GM23338 (cell line): ENCODE measurements at regions not wholly inside any gene's neighbourhood (a gene's known extent, or its start where the extent isn't known, plus 50 kb on each side); places are given as distances from the start of the nearest gene placed in this dataset.

Experiments used
- ATAC-seq: fragments of 200-7000 bp; cut with Tn5 transposase; 3 replicates; pipeline ENCODE4 v1.9.1; 2020
- DNase-seq: peaks from one replicate; pipeline ENCODE4 v3.0.0-alpha.2; 2015; ENCODE audit warnings: low spot score
- H2AFZ ChIP-seq: fragments of 200-600 bp; sonication (generic); 2 replicates; pipeline ENCODE4 v1.8.0; 2016; ENCODE audit warnings: antibody characterized with exemption, mild to moderate bottlenecking, moderate library complexity
- H3F3A ChIP-seq: fragments of 200-600 bp; sonication (generic); replicated peaks from 2 replicates; pipeline ENCODE4 v1.8.0; 2017; ENCODE audit warnings: antibody characterized with exemption, mixed run types, low read depth
- H3K27ac ChIP-seq: fragments of 200-600 bp; sonication (generic); 2 replicates; pipeline ENCODE4 v1.6.1; 2016; ENCODE audit warnings: low read depth
- H3K27me3 ChIP-seq: fragments of 200-600 bp; sonication (generic); 2 replicates; pipeline ENCODE4 v1.8.0; 2016; ENCODE audit warnings: mild to moderate bottlenecking, mixed run types, moderate library complexity; ENCODE audit not compliant: insufficient read depth
- H3K36me3 ChIP-seq: fragments of 200-600 bp; sonication (generic); 2 replicates; pipeline ENCODE4 v1.8.0; 2016; ENCODE audit warnings: mild to moderate bottlenecking; ENCODE audit not compliant: insufficient read depth
- H3K4me1 ChIP-seq: fragments of 200-600 bp; sonication (generic); 2 replicates; pipeline ENCODE4 v1.8.0; 2016; ENCODE audit warnings: mild to moderate bottlenecking, moderate library complexity; ENCODE audit not compliant: insufficient read depth
- H3K4me2 ChIP-seq: fragments of 200-600 bp; sonication (generic); 2 replicates; pipeline ENCODE4 v1.7.1; 2017; ENCODE audit warnings: mixed run types
- H3K4me3 ChIP-seq: fragments of 200-600 bp; sonication (generic); 2 replicates; pipeline ENCODE4 v1.6.1; 2016; ENCODE audit warnings: mixed run types
- H3K79me2 ChIP-seq: fragments of 200-600 bp; sonication (generic); replicated peaks from 2 replicates; pipeline ENCODE4 v1.8.0; 2017; ENCODE audit warnings: mild to moderate bottlenecking; ENCODE audit not compliant: insufficient read depth
- H3K9me2 ChIP-seq: fragments of 200-600 bp; sonication (generic); 2 replicates; pipeline ENCODE4 v1.8.0; 2017; ENCODE audit not compliant: insufficient read depth
- H4K20me1 ChIP-seq: fragments of 200-600 bp; sonication (generic); replicated peaks from 2 replicates; pipeline ENCODE4 v1.8.0; 2017; ENCODE audit warnings: mild to moderate bottlenecking; ENCODE audit not compliant: insufficient read depth
- H3K27ac Mint-ChIP-seq: 2 replicates; pipeline ENCODE4 v1.8.0; 2020; ENCODE audit warnings: inconsistent platforms, mild to moderate bottlenecking, moderate library complexity, mixed read lengths
- H3K27me3 Mint-ChIP-seq: 3 replicates; pipeline ENCODE4 v1.8.0; 2022; ENCODE audit warnings: low read depth, mild to moderate bottlenecking, moderate library complexity, mixed read lengths, inconsistent platforms; ENCODE audit not compliant: insufficient read depth, poor library complexity
- H3K36me3 Mint-ChIP-seq: 3 replicates; pipeline ENCODE4 v1.8.0; 2021; ENCODE audit warnings: low read depth, mild to moderate bottlenecking, inconsistent platforms, moderate library complexity, mixed read lengths
- H3K4me1 Mint-ChIP-seq: 3 replicates; pipeline ENCODE4 v1.8.0; 2020; ENCODE audit warnings: mild to moderate bottlenecking, inconsistent platforms, mixed read lengths
- H3K4me3 Mint-ChIP-seq: 3 replicates; pipeline ENCODE4 v1.8.0; 2021; ENCODE audit warnings: moderate library complexity, mild to moderate bottlenecking, inconsistent platforms, mixed read lengths
- H3K9me3 Mint-ChIP-seq: 3 replicates; pipeline ENCODE4 v1.8.0; 2020; ENCODE audit warnings: moderate library complexity, mild to moderate bottlenecking, inconsistent platforms, mixed read lengths
- CREB1 ChIP-seq: fragments of 250-450 bp; sonication (Bioruptor Pico); IDR thresholded peaks from 2 replicates; pipeline ENCODE4 v1.5.0; 2020; ENCODE audit warnings: low read depth, mild to moderate bottlenecking, moderate library complexity
- ETS1 ChIP-seq: IDR thresholded peaks from 2 replicates; pipeline ENCODE4 v1.6.1; 2016; ENCODE audit warnings: antibody characterized with exemption
- EZH2 ChIP-seq: fragments of 200-600 bp; sonication (generic); IDR thresholded peaks from one replicate; pipeline ENCODE4 v1.8.0; 2017; ENCODE audit warnings: antibody characterized with exemption, mild to moderate bottlenecking, low read depth; ENCODE audit not compliant: unreplicated experiment
- JUNB ChIP-seq: IDR thresholded peaks from one replicate; pipeline ENCODE4 v1.6.1; 2016; ENCODE audit warnings: antibody characterized with exemption; ENCODE audit not compliant: unreplicated experiment
- NANOG ChIP-seq: IDR thresholded peaks from 2 replicates; pipeline ENCODE4 v1.6.1; 2016; ENCODE audit warnings: antibody characterized with exemption, borderline replicate concordance
- REST ChIP-seq: IDR thresholded peaks from one replicate; pipeline ENCODE4 v1.6.1; 2018; ENCODE audit warnings: antibody characterized with exemption; ENCODE audit not compliant: unreplicated experiment
- STAT1 ChIP-seq: IDR thresholded peaks from one replicate; pipeline ENCODE4 v1.6.1; 2016; ENCODE audit warnings: antibody characterized with exemption; ENCODE audit not compliant: unreplicated experiment
- ZNF114 ChIP-seq: fragments of 250-450 bp; sonication (Bioruptor Pico); IDR thresholded peaks from 2 replicates; pipeline ENCODE4 v1.5.0; 2020; ENCODE audit warnings: mild to moderate bottlenecking, moderate library complexity
- ZNF462 ChIP-seq: fragments of 250-450 bp; sonication (Bioruptor Pico); IDR thresholded peaks from 2 replicates; pipeline ENCODE4 v1.5.0; 2020; ENCODE audit warnings: mild to moderate bottlenecking, moderate library complexity

- TF ChIP-seq EZH2 = no peak
- no peak for TF ChIP-seq REST
- TF ChIP-seq JUNB = no peak
- no peak for TF ChIP-seq STAT1
Measured at GRCh38 chr3:5503136-5503535, 315.6 kb downstream of the EDEM1 start (continued).

- Mint-ChIP-seq H3K36me3 (peaks cover 9% of the 10 kb centered on the region), H3K9me3 (peaks cover 73% of the 10 kb centered on the region), H3K4me1 (peaks cover 12% of the 10 kb centered on the region; the same call in 2 of the 3 replicates), H3K27ac (no peak overlapping the region), H3K27me3 (peaks cover 4% of the 10 kb centered on the region), H3K4me3 (no peak overlapping the region)
- H3K4me3 ChIP-seq = no peak overlapping the region
- no peaks in the 10 kb centered on the region for H4K20me1 ChIP-seq
- no peak overlapping the region for H2AFZ ChIP-seq
- no peaks in the 10 kb centered on the region for H3F3A ChIP-seq
- H3K36me3 ChIP-seq = peaks cover 3% of the 10 kb centered on the region; the same call in 1 of the 2 replicates
- DNase-seq (no peak), ATAC-seq (no peak)
- H3K79me2 ChIP-seq = no peaks in the 10 kb centered on the region
- no peaks in the 10 kb centered on the region for H3K9me2 ChIP-seq
- H3K4me2 ChIP-seq = no peak overlapping the region
- no peaks in the 10 kb centered on the region for H3K4me1 ChIP-seq
- H3K27me3 ChIP-seq = no peaks in the 10 kb centered on the region
- H3K27ac ChIP-seq = no peak overlapping the region
- TF ChIP-seq ZNF114 (CRISPR knock-in tag) = no peak
- TF ChIP-seq NANOG = no peak
- no peak for TF ChIP-seq JUNB
- no peak for TF ChIP-seq STAT1
- TF ChIP-seq ETS1 = no peak
- TF ChIP-seq CREB1 (CRISPR knock-in tag) = no peak
- TF ChIP-seq EZH2 = no peak
- no peak for TF ChIP-seq ZNF462 (CRISPR knock-in tag)
- no peak for TF ChIP-seq REST
Measured at GRCh38 chr3:5504135-5504534, 316.6 kb downstream of the EDEM1 start.
